Liver (tissue), 3 donors: ENCODE measurements at regions not wholly inside any gene's neighbourhood (a gene's known extent, or its start where the extent isn't known, plus 50 kb on each side); places are given as distances from the start of the nearest gene placed in this dataset.

Experiments
- ATF3 ChIP-seq: IDR thresholded peaks from 2 replicates; pipeline ENCODE4 v1.6.1; 2016; ENCODE audit warnings: antibody characterized with exemption
- CTCF ChIP-seq: fragments of 150-350 bp; IDR thresholded peaks from 2 replicates; pipeline ENCODE4 v1.5.1; 2017; ENCODE audit warnings: improper control_type of control experiment, low read depth, low read length; ENCODE audit not compliant: missing input control
- TAF1 ChIP-seq: conservative IDR thresholded peaks from 2 replicates; pipeline ENCODE4 v1.6.1; 2016; ENCODE audit warnings: antibody characterized with exemption, mild to moderate bottlenecking
- donor health status: healthy.
- donor health status: healthy.

GRCh38 chr18:78659748-78660147 is 319.9 kb upstream of the SALL3 start:
- TF ChIP-seq ATF3, result no peak
- TF ChIP-seq CTCF, result no peak
- no peak for TF ChIP-seq TAF1
